GM13977 (cell line): ENCODE measurements at regions not wholly inside any gene's neighbourhood (a gene's known extent, or its start where the extent isn't known, plus 50 kb on each side); places are given as distances from the start of the nearest gene placed in this dataset.

Experiments used
- DNase-seq: peaks from one replicate; pipeline ENCODE4 v3.0.0; 2012; ENCODE audit warnings: low spot score
- CTCF ChIP-seq: IDR thresholded peaks from 2 replicates; pipeline ENCODE4 v1.5.1; 2012; ENCODE audit warnings: mild to moderate bottlenecking, control low read depth; ENCODE audit not compliant: insufficient read depth; ENCODE audit errors: extremely low read depth, missing control alignments
- in situ Hi-C: fragments of 300-500 bp; cut with MboI; formaldehyde crosslinking; loops from one replicate; pipeline ENCODE4 v1.12.0; 2022; ENCODE audit warnings: low sequenced_read_pairs, low pct_unique_long_range_greater_than_20kb, mixed read lengths, inconsistent platforms; ENCODE audit not compliant: unreplicated experiment

DNA sequence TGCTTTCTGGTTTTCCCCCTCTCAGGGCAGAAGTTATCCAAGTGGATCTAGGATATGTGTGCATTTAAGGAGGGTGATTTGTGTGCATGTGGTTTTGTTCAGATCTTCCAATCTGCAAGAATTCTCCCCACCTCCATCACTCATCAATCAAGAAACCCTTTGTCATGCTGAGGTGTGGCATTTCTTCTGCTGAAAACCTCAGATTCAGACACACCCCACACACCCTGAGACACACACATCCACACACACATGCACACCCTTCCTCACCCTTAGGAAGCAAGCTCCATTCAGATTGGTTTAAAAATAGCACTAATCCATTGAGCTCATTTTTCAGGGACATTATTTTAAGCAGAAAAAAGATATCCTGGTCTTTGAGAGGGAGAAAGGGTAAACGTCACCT is 106.1 kb upstream of the HSD17B12 start:
- TF ChIP-seq CTCF, result no peak
- no peak for DNase-seq
- in situ Hi-C loops, result no loop called here

DNA sequence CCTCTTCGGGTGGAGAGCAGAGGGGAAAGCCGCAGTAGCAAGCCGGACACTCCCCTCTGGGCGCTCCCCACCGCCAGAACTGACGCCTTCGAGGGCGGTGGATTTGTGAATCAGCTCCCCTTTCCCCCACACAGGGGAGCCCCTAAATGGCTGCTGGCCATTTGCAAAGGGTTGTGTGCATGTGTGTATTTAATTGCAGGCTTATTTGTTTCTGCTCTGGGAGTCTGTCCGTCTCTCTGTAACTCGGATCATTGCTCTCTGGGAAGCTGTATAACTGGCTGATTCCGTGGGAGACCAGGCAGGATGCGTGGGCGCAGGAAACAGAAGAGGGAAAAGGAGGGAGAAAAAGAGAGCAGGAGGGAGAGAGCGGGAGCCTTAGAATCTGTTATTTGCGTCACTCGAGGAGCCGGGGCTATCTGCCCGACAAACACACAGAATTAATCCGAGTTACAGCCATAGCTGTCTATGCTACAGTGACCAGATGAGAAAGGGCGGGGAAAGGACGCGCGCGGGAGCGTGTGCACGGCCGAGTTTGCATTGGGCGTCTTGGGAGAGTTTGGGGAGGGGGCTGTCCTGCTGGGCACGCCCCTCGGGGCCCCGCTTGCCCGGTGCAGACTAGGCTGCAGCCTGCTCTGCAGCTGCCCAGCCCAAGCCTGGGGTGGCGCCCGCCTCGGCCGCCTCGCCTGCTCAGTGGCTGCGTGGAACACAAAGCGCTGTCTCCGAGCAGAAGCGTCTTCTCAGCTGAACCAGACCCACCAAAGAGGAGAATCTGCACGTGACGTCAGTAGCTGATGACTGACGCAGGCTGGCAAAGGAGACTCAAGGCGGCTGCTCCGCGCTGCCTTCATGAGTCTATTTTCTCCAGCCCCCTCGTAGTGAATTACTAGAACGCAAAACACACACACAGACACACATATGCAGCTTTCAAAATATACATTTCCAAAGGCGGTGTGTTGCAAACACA is 105.3 kb upstream of the HSD17B12 start:
- TF ChIP-seq CTCF, result no peak
- in situ Hi-C loops, result no loop called here
- peak; percentile 41 for DNase-seq

DNA sequence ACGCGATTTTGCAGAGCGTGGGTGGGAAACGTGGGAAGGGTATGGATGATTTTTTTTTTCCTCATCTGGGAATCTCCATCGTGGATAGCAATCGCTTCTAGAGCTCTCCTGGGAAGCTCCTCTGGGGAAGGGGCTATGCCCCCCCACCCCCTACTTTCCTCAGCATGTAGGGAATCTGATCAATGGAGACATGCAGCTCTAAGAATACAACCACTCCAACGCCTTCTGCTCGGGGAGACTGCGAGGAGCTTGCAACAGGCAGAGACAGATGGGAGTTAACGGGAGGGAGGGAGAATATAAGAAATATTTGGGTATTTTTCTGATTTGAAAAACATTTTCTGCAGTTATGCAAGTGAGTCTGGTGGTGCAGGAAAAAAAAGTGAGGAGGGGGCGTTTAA is 104.6 kb upstream of the HSD17B12 start:
- DNase-seq, result no peak
- TF ChIP-seq CTCF, result no peak
- in situ Hi-C loops, result no loop called here

DNA sequence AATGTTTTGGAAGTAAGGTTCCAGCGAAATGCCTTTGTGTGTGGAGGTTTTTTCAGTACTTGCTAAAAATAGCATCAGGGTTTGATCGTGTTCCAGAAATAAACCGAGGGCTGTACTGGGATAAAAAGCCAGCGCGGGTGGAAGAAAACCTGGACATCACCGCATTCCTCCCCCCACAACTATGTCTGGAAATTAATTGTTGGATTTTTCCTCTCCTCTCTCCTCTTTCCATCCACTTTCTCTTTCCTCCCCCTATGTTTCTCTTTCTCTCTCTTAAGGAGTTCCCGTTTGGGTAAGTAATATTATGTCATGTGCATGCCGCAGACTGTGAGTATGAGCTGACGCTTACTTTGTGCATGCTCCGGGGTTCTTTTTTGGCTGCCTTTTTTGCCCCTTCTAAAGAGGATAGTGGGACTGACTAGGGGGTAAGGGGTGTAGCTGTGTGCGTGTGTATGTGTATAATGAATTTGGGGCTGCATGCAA is 104.2 kb upstream of the HSD17B12 start:
- in situ Hi-C loops, result no loop called here
- no peak for DNase-seq
- TF ChIP-seq CTCF, result no peak

GRCh38 chr11:43576803-43577521 is 103.6 kb upstream of the HSD17B12 start:
- peak; percentile 35 for TF ChIP-seq CTCF
- in situ Hi-C loops, result no loop called here
- peak; percentile 60 for DNase-seq

- no peak for TF ChIP-seq CTCF
- in situ Hi-C loops, result no loop called here
Measured at GRCh38 chr11:43577566-43578264, 102.8 kb upstream of the HSD17B12 start.

More at GRCh38 chr11:43577566-43578264, 102.8 kb upstream of the HSD17B12 start:
- DNase-seq, result no peak
